SK-N-MC (cell line): ENCODE measurements at regions not wholly inside any gene's neighbourhood (a gene's known extent, or its start where the extent isn't known, plus 50 kb on each side); places are given as distances from the start of the nearest gene placed in this dataset.

ENCODE experiments used
- EZH2 ChIP-seq: fragments of 200-600 bp; sonication (generic); IDR thresholded peaks from one replicate; pipeline ENCODE4 v1.6.1; 2017; ENCODE audit warnings: antibody characterized with exemption
- POLR2AphosphoS5 ChIP-seq: IDR thresholded peaks from 2 replicates; pipeline ENCODE4 v1.6.1; 2012; ENCODE audit warnings: mild to moderate bottlenecking, low read depth, low read length, borderline replicate concordance

DNA sequence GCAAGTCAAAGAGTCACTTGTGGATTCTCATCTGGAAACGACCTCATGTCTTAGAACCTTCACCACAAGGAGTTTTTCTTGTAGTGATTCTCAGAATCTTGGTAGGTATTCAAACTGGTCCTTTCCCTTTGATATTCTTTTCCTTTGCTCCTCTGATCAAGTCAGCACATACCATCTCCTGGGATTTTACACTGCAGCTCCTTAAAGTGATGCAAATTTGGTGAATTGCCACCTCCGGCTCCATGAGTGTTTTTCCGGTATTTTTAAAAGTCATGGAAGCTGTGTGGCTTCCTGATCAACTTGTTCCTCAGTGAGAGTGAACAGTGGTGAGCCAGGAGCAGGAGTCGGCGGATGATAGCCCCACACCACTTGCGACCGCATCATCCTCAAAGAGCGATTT lies 182.1 kb upstream of the DAB1 start:
- no peak for TF ChIP-seq POLR2AphosphoS5
- no peak for TF ChIP-seq EZH2
